SJCRH30 (cell line): ENCODE measurements at regions not wholly inside any gene's neighbourhood (a gene's known extent, or its start where the extent isn't known, plus 50 kb on each side); places are given as distances from the start of the nearest gene placed in this dataset.

Experiments used
- DNase-seq, 2 experiments: peaks; one replicate each; pipeline ENCODE4 v3.0.0-alpha.2; 2015 to 2020
- H3K27ac ChIP-seq: fragments of 250-450 bp; sonication (Bioruptor Pico); 2 replicates; pipeline ENCODE4 v1.5.1; 2020; ENCODE audit warnings: mild to moderate bottlenecking, moderate library complexity
- H3K27me3 ChIP-seq: fragments of 250-450 bp; sonication (Bioruptor Pico); 2 replicates; pipeline ENCODE4 v1.5.1; 2020; ENCODE audit warnings: mild to moderate bottlenecking, moderate library complexity
- H3K36me3 ChIP-seq: fragments of 250-450 bp; sonication (Bioruptor Pico); 2 replicates; pipeline ENCODE4 v1.5.1; 2020; ENCODE audit warnings: mild to moderate bottlenecking, moderate library complexity
- H3K4me1 ChIP-seq: fragments of 250-450 bp; sonication (Bioruptor Pico); 2 replicates; pipeline ENCODE4 v1.5.1; 2020; ENCODE audit warnings: mild to moderate bottlenecking, moderate library complexity
- H3K4me3 ChIP-seq: fragments of 250-450 bp; sonication (Bioruptor Pico); 2 replicates; pipeline ENCODE4 v1.5.1; 2020; ENCODE audit warnings: mild to moderate bottlenecking, moderate library complexity
- H3K9me3 ChIP-seq: fragments of 250-450 bp; sonication (Bioruptor Pico); replicated peaks from 2 replicates; pipeline ENCODE4 v1.5.1; 2020; ENCODE audit warnings: mild to moderate bottlenecking, moderate library complexity

GRCh38 chr15:47584316-47584715 is 133.0 kb upstream of the SEMA6D start:
- Histone ChIP-seq H3K36me3 (no peaks in the 10 kb centered on the region), H3K27me3 (no peaks in the 10 kb centered on the region), H3K4me1 (no peaks in the 10 kb centered on the region), H3K4me3 (no peak overlapping the region), H3K27ac (no peak overlapping the region), H3K9me3 (no peaks in the 10 kb centered on the region)
- no peak for DNase-seq

GRCh38 chr15:47586653-47587224 is 130.6 kb upstream of the SEMA6D start:
- peak; percentile 44 to 62 for DNase-seq
- no peaks in the 10 kb centered on the region for H3K36me3 ChIP-seq
- H3K9me3 ChIP-seq: no peaks in the 10 kb centered on the region

GRCh38 chr15:47587940-47588802 is 129.1 kb upstream of the SEMA6D start:
- Histone ChIP-seq H3K36me3 (no peaks in the 10 kb centered on the region), H3K27me3 (no peaks in the 10 kb centered on the region), H3K9me3 (no peaks in the 10 kb centered on the region), H3K4me1 (no peaks in the 10 kb centered on the region), H3K4me3 (no peak overlapping the region), H3K27ac (no peak overlapping the region)
- no peak for DNase-seq

More at GRCh38 chr15:47586653-47587224, 130.6 kb upstream of the SEMA6D start:
- Histone ChIP-seq H3K4me3 (no peak overlapping the region), H3K27me3 (no peaks in the 10 kb centered on the region), H3K27ac (no peak overlapping the region), H3K4me1 (no peaks in the 10 kb centered on the region)

GRCh38 chr15:47588958-47589357 is 128.3 kb upstream of the SEMA6D start:
- DNase-seq: no peak
- Histone ChIP-seq H3K4me3 (no peak overlapping the region), H3K27me3 (no peaks in the 10 kb centered on the region), H3K27ac (no peak overlapping the region), H3K36me3 (no peaks in the 10 kb centered on the region), H3K4me1 (no peaks in the 10 kb centered on the region), H3K9me3 (no peaks in the 10 kb centered on the region)

- no peak for DNase-seq
- Histone ChIP-seq H3K36me3 (no peaks in the 10 kb centered on the region), H3K4me1 (no peaks in the 10 kb centered on the region), H3K4me3 (no peak overlapping the region), H3K27ac (no peak overlapping the region), H3K27me3 (no peaks in the 10 kb centered on the region), H3K9me3 (no peaks in the 10 kb centered on the region)
Observed at GRCh38 chr15:47598996-47599395, 118.3 kb upstream of the SEMA6D start.

GRCh38 chr15:47599806-47600205 is 117.5 kb upstream of the SEMA6D start:
- H3K27ac ChIP-seq: no peak overlapping the region
- no peaks in the 10 kb centered on the region for H3K9me3 ChIP-seq
- H3K4me3 ChIP-seq: no peak overlapping the region
- no peak for DNase-seq
- H3K27me3 ChIP-seq: no peaks in the 10 kb centered on the region
- H3K4me1 ChIP-seq: no peaks in the 10 kb centered on the region
- H3K36me3 ChIP-seq: no peaks in the 10 kb centered on the region

GRCh38 chr15:47602121-47602520 is 115.2 kb upstream of the SEMA6D start:
- no peaks in the 10 kb centered on the region for H3K36me3 ChIP-seq
- H3K27me3 ChIP-seq: no peaks in the 10 kb centered on the region
- H3K4me3 ChIP-seq: no peak overlapping the region
- no peak overlapping the region for H3K27ac ChIP-seq
- DNase-seq: no peak
- H3K4me1 ChIP-seq: no peaks in the 10 kb centered on the region
- no peaks in the 10 kb centered on the region for H3K9me3 ChIP-seq

GRCh38 chr15:47603026-47603425 is 114.3 kb upstream of the SEMA6D start:
- Histone ChIP-seq H3K4me3 (no peak overlapping the region), H3K27ac (no peak overlapping the region), H3K4me1 (no peaks in the 10 kb centered on the region), H3K36me3 (no peaks in the 10 kb centered on the region), H3K9me3 (no peaks in the 10 kb centered on the region), H3K27me3 (no peaks in the 10 kb centered on the region)
- no peak for DNase-seq

- no peaks in the 10 kb centered on the region; the same call in 1 of the 2 replicates for H3K27me3 ChIP-seq
- no peak for DNase-seq
- H3K27ac ChIP-seq: no peak overlapping the region
- H3K36me3 ChIP-seq: no peaks in the 10 kb centered on the region
- no peak overlapping the region for H3K4me3 ChIP-seq
- H3K9me3 ChIP-seq: no peaks in the 10 kb centered on the region
- no peaks in the 10 kb centered on the region for H3K4me1 ChIP-seq
Observed at GRCh38 chr15:47607695-47608094, 109.6 kb upstream of the SEMA6D start.

- no peak overlapping the region for H3K27ac ChIP-seq
- H3K36me3 ChIP-seq: no peaks in the 10 kb centered on the region
- H3K9me3 ChIP-seq: no peaks in the 10 kb centered on the region
- H3K4me3 ChIP-seq: no peak overlapping the region
- H3K4me1 ChIP-seq: no peaks in the 10 kb centered on the region
- DNase-seq: no peak
- no peaks in the 10 kb centered on the region; the same call in 1 of the 2 replicates for H3K27me3 ChIP-seq
Observed at GRCh38 chr15:47609693-47610092, 107.6 kb upstream of the SEMA6D start.

GRCh38 chr15:47610736-47611135 is 106.6 kb upstream of the SEMA6D start:
- no peaks in the 10 kb centered on the region for H3K4me1 ChIP-seq
- DNase-seq: no peak
- no peak overlapping the region for H3K4me3 ChIP-seq
- no peaks in the 10 kb centered on the region for H3K9me3 ChIP-seq
- H3K36me3 ChIP-seq: no peaks in the 10 kb centered on the region
- no peak overlapping the region for H3K27ac ChIP-seq
- H3K27me3 ChIP-seq: no peaks in the 10 kb centered on the region; the same call in 1 of the 2 replicates

GRCh38 chr15:47614360-47615011 is 102.8 kb upstream of the SEMA6D start:
- no peaks in the 10 kb centered on the region; the same call in 1 of the 2 replicates for H3K27me3 ChIP-seq
- H3K9me3 ChIP-seq: no peaks in the 10 kb centered on the region
- DNase-seq: no peak
- H3K36me3 ChIP-seq: no peaks in the 10 kb centered on the region
- no peak overlapping the region for H3K4me3 ChIP-seq
- H3K27ac ChIP-seq: no peak overlapping the region
- no peaks in the 10 kb centered on the region for H3K4me1 ChIP-seq

GRCh38 chr15:47616876-47617275 is 100.4 kb upstream of the SEMA6D start:
- Histone ChIP-seq H3K4me3 (no peak overlapping the region), H3K27me3 (no peaks in the 10 kb centered on the region; the same call in 1 of the 2 replicates), H3K4me1 (no peaks in the 10 kb centered on the region), H3K27ac (no peak overlapping the region), H3K9me3 (no peaks in the 10 kb centered on the region), H3K36me3 (no peaks in the 10 kb centered on the region)
- no peak for DNase-seq

- no peak overlapping the region for H3K27ac ChIP-seq
- no peaks in the 10 kb centered on the region for H3K4me1 ChIP-seq
- H3K9me3 ChIP-seq: no peaks in the 10 kb centered on the region
- H3K36me3 ChIP-seq: no peaks in the 10 kb centered on the region
- peaks cover 3% of the 10 kb centered on the region; the same call in 1 of the 2 replicates for H3K27me3 ChIP-seq
- no peak overlapping the region for H3K4me3 ChIP-seq
- DNase-seq: no peak
Observed at GRCh38 chr15:47618241-47618640, 99.1 kb upstream of the SEMA6D start.

GRCh38 chr15:47620960-47621681 is 96.2 kb upstream of the SEMA6D start:
- Histone ChIP-seq H3K27me3 (peaks cover 8% of the 10 kb centered on the region; the same call in 1 of the 2 replicates), H3K4me1 (no peaks in the 10 kb centered on the region), H3K36me3 (no peaks in the 10 kb centered on the region), H3K9me3 (no peaks in the 10 kb centered on the region), H3K4me3 (no peak overlapping the region), H3K27ac (no peak overlapping the region)
- no peak for DNase-seq
